ENCODE measurements at regions not wholly inside any gene's neighbourhood (a gene's known extent, or its start where the extent isn't known, plus 50 kb on each side); places are given as distances from the start of the nearest gene placed in this dataset.

DNA sequence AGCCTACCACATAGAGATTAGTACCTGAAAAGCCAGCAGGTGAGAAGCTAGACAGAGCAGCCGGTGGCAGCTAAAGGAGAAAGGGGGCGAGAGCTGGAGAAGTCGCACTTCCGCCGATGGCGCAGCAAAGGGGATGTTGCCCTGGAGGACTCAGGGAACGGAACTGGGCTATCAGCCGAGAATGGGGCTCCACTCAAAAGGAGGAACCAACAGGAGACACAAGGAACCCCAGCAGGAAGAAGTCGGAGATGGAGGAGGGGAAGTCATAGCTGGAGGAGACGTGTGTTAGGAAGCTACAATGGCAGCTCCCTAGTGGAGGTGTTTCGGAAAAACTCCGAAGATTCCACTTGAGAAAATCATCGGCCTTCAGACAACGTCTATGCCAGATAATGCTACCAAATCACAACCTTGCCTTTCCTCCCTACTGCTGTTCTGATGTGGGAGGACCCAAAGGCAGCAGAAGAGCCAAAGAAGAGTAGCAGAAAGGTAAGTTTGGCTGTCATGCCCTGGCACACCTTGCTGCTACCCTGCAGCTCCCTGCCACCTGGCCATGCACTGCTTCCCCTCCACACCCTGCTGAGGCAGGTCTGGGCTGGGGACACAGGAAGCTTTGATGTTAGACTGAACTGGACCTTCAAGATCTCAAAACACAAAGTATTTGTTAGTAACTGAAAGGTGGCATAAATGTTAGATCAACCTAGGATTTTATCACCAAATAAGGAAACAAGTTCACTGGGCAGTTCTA, 127.9 kb downstream of the DLEU7 start:
- Histone ChIP-seq H3K36me3 (ENCODE audit: control insufficient read depth, insufficient read depth, low read length, severe bottlenecking) (no peaks in the 10 kb centered on the region), H3K9ac (ENCODE audit: low read length) (no peak overlapping the region), H3K4me1 (ENCODE audit: control insufficient read depth, insufficient read depth, low read length) (peaks cover 19% of the 10 kb centered on the region), H3K4me3 (ENCODE audit: low read length) (no peak overlapping the region), H3K9me3 (ENCODE audit: control insufficient read depth, low read length) (no peaks in the 10 kb centered on the region), H3K27me3 (replicated peaks; ENCODE audit: control insufficient read depth, insufficient read depth, low read length) (no peaks in the 10 kb centered on the region)
- no peak for DNase-seq (ENCODE audit: low read depth)

- no peaks in the 10 kb centered on the region for H3K27me3 ChIP-seq (replicated peaks; ENCODE audit: control insufficient read depth, insufficient read depth, low read length)
- H3K4me1 ChIP-seq (ENCODE audit: control insufficient read depth, insufficient read depth, low read length), result no peaks in the 10 kb centered on the region
- H3K9me3 ChIP-seq (ENCODE audit: control insufficient read depth, low read length), result no peaks in the 10 kb centered on the region
- no peaks in the 10 kb centered on the region for H3K36me3 ChIP-seq (ENCODE audit: control insufficient read depth, insufficient read depth, low read length, severe bottlenecking)
- H3K9ac ChIP-seq (ENCODE audit: low read length), result no peak overlapping the region
- H3K4me3 ChIP-seq (ENCODE audit: low read length), result no peak overlapping the region
- no peak for DNase-seq (ENCODE audit: low read depth)
Measured at GRCh38 chr13:50720861-50721671, 122.4 kb downstream of the DLEU7 start.

DNA sequence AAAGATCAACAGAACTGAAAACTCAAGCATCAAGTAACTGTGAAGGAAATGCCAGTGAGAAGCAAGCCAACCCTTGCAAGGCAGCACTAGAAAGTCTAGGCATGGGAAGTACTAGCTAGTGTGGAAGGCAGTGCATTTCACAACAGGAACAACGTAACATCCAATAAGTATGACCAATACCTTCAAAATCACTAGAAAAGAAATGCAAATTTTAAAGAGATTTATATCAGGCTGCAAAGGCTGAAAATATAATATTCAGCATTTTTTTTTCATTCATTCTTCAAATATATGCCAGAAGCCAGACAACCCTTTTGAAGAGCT, 121.9 kb downstream of the DLEU7 start:
- Histone ChIP-seq H3K27me3 (replicated peaks; ENCODE audit: control insufficient read depth, insufficient read depth, low read length) (no peaks in the 10 kb centered on the region), H3K9me3 (ENCODE audit: control insufficient read depth, low read length) (no peaks in the 10 kb centered on the region), H3K4me1 (ENCODE audit: control insufficient read depth, insufficient read depth, low read length) (no peaks in the 10 kb centered on the region), H3K36me3 (ENCODE audit: control insufficient read depth, insufficient read depth, low read length, severe bottlenecking) (no peaks in the 10 kb centered on the region), H3K4me3 (ENCODE audit: low read length) (no peak overlapping the region), H3K9ac (ENCODE audit: low read length) (no peak overlapping the region)
- no peak for DNase-seq (ENCODE audit: low read depth)

DNA sequence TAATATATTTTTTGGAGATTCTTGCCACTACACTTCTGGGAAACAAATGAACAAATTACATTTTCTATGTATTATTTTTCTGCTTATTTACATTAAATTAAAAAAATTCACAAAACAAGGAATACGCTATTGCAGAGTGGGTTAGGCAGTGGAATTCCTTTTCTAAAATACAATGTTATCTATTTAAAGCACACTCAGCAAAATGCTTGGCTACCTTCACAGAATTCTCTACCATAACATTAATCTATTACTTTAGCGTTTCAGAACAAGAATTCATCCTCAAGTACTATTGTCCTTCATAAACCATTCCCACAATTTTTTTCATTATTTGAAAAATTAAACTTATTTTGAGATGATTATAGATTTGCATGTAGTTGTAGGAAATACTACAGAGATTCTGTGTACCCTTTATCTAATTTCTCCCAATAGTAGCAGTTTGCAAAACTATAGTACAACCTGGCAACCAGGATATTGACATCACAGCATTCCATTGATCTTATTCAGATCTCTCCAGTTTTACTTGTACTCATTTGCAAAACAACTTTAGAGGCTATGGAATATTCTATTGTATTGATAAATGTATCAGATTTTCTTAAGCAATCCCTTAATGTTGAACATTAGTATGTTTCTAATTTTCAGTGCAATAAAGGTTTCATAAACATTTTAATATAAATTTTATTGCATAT, 120.9 kb downstream of the DLEU7 start:
- no peak for DNase-seq (ENCODE audit: low read depth)
- Histone ChIP-seq H3K36me3 (ENCODE audit: control insufficient read depth, insufficient read depth, low read length, severe bottlenecking) (no peaks in the 10 kb centered on the region), H3K9ac (ENCODE audit: low read length) (no peak overlapping the region), H3K27me3 (replicated peaks; ENCODE audit: control insufficient read depth, insufficient read depth, low read length) (no peaks in the 10 kb centered on the region), H3K9me3 (ENCODE audit: control insufficient read depth, low read length) (no peaks in the 10 kb centered on the region), H3K4me3 (ENCODE audit: low read length) (no peak overlapping the region), H3K4me1 (ENCODE audit: control insufficient read depth, insufficient read depth, low read length) (no peaks in the 10 kb centered on the region)

GRCh38 chr13:50724438-50724837, 119.1 kb downstream of the DLEU7 start:
- no peak for DNase-seq (ENCODE audit: low read depth)
- Histone ChIP-seq H3K9ac (ENCODE audit: low read length) (no peak overlapping the region), H3K27me3 (replicated peaks; ENCODE audit: control insufficient read depth, insufficient read depth, low read length) (no peaks in the 10 kb centered on the region), H3K4me3 (ENCODE audit: low read length) (no peak overlapping the region), H3K4me1 (ENCODE audit: control insufficient read depth, insufficient read depth, low read length) (no peaks in the 10 kb centered on the region), H3K9me3 (ENCODE audit: control insufficient read depth, low read length) (no peaks in the 10 kb centered on the region), H3K36me3 (ENCODE audit: control insufficient read depth, insufficient read depth, low read length, severe bottlenecking) (no peaks in the 10 kb centered on the region)

DNA sequence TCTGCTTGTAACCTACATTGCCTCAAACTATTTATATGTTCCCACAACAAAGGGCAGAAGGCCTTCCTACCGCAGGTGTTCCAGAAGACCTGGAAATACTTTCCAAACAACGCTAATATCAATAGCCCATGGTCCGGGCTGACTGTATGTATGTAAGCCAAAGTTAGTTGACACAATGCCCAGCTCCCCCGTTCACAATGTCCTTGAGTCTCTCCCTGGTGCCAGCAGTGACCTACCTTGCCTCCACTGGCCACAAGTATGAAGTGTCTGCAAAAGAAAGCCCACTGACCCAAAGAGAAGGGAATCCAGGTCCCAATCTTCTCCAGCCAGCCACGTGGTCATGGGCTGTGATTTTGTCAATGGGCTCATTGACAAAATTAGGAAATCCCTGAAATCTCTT, 118.6 kb downstream of the DLEU7 start:
- DNase-seq (ENCODE audit: low read depth), result no peak
- H3K4me1 ChIP-seq (ENCODE audit: control insufficient read depth, insufficient read depth, low read length), result no peaks in the 10 kb centered on the region

GRCh38 chr13:50726164-50726563, 117.3 kb downstream of the DLEU7 start:
- H3K4me1 ChIP-seq (ENCODE audit: control insufficient read depth, insufficient read depth, low read length), result peaks cover under 1% of the 10 kb centered on the region
- no peak for DNase-seq (ENCODE audit: low read depth)
- peaks cover 3% of the 10 kb centered on the region for H3K9me3 ChIP-seq (ENCODE audit: control insufficient read depth, low read length)
- no peak overlapping the region for H3K9ac ChIP-seq (ENCODE audit: low read length)
- no peaks in the 10 kb centered on the region for H3K27me3 ChIP-seq (replicated peaks; ENCODE audit: control insufficient read depth, insufficient read depth, low read length)
- H3K36me3 ChIP-seq (ENCODE audit: control insufficient read depth, insufficient read depth, low read length, severe bottlenecking), result no peaks in the 10 kb centered on the region
- no peak overlapping the region for H3K4me3 ChIP-seq (ENCODE audit: low read length)

More for the DNA sequence above, 118.6 kb downstream of the DLEU7 start:
- Histone ChIP-seq H3K9me3 (ENCODE audit: control insufficient read depth, low read length) (no peaks in the 10 kb centered on the region), H3K27me3 (replicated peaks; ENCODE audit: control insufficient read depth, insufficient read depth, low read length) (no peaks in the 10 kb centered on the region), H3K36me3 (ENCODE audit: control insufficient read depth, insufficient read depth, low read length, severe bottlenecking) (no peaks in the 10 kb centered on the region), H3K4me3 (ENCODE audit: low read length) (no peak overlapping the region), H3K9ac (ENCODE audit: low read length) (no peak overlapping the region)

GRCh38 chr13:50729177-50729576, 114.3 kb downstream of the DLEU7 start:
- H3K9ac ChIP-seq (ENCODE audit: low read length), result no peak overlapping the region
- DNase-seq (ENCODE audit: low read depth), result no peak
- H3K27me3 ChIP-seq (replicated peaks; ENCODE audit: control insufficient read depth, insufficient read depth, low read length), result no peaks in the 10 kb centered on the region

DNA sequence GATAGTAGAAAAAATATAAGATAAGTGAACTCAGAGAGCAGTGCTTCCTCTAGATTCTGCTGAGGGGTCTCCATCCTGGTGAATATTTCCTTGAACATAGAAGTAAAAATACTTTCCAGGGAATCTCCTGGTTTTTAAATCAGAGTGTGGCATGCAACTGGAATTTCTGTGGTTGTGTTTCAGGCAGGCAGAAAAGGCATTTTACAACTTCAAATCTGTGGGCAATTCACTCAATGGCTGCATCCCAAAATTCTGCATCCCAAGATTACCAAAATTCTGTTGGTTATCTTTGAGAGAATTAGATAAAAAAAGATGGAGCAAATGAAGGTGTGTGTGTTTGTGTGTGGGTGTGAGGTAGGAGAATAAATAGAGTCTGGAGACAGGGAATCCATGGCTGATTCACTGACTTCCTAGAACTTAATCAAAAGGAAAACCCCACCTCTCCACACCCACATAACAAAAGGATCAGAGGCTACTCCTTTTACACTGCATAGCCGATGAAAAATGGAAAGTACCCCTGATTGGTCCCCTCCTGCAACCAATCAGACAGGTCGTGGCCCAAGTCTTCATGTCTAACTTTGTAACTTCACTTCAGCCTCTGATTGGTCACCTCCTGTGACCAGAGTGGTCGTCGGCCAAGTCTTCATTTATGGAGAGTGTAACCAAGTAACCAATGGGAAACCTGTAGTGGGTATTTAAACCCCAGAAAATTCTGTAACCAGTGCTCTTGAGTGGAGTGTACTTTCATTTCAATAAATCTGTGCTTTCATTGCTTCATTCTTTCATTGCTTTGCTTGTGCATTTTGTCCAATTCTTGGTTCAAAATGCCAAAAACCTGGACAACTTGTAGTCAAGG, 112.8 kb downstream of the DLEU7 start:
- Histone ChIP-seq H3K4me1 (ENCODE audit: control insufficient read depth, insufficient read depth, low read length) (peaks cover 20% of the 10 kb centered on the region), H3K9ac (ENCODE audit: low read length) (no peak overlapping the region), H3K27me3 (replicated peaks; ENCODE audit: control insufficient read depth, insufficient read depth, low read length) (no peaks in the 10 kb centered on the region), H3K36me3 (ENCODE audit: control insufficient read depth, insufficient read depth, low read length, severe bottlenecking) (no peaks in the 10 kb centered on the region), H3K9me3 (ENCODE audit: control insufficient read depth, low read length) (peaks cover 3% of the 10 kb centered on the region), H3K4me3 (ENCODE audit: low read length) (no peak overlapping the region)
- DNase-seq (ENCODE audit: low read depth), result no peak

More at GRCh38 chr13:50729177-50729576, 114.3 kb downstream of the DLEU7 start:
- Histone ChIP-seq H3K9me3 (ENCODE audit: control insufficient read depth, low read length) (peaks cover 3% of the 10 kb centered on the region), H3K4me3 (ENCODE audit: low read length) (no peak overlapping the region), H3K4me1 (ENCODE audit: control insufficient read depth, insufficient read depth, low read length) (peaks cover 20% of the 10 kb centered on the region), H3K36me3 (ENCODE audit: control insufficient read depth, insufficient read depth, low read length, severe bottlenecking) (no peaks in the 10 kb centered on the region)

GRCh38 chr13:50731400-50731799, 112.1 kb downstream of the DLEU7 start:
- peak; percentile 56 for DNase-seq (ENCODE audit: low read depth)
- H3K9ac ChIP-seq (ENCODE audit: low read length), result no peak overlapping the region
- no peak overlapping the region for H3K4me3 ChIP-seq (ENCODE audit: low read length)
- peaks cover 3% of the 10 kb centered on the region for H3K9me3 ChIP-seq (ENCODE audit: control insufficient read depth, low read length)
- H3K36me3 ChIP-seq (ENCODE audit: control insufficient read depth, insufficient read depth, low read length, severe bottlenecking), result no peaks in the 10 kb centered on the region
- no peaks in the 10 kb centered on the region for H3K27me3 ChIP-seq (replicated peaks; ENCODE audit: control insufficient read depth, insufficient read depth, low read length)
- H3K4me1 ChIP-seq (ENCODE audit: control insufficient read depth, insufficient read depth, low read length), result peaks cover 20% of the 10 kb centered on the region
